Endothelial cell of umbilical vein (primary cell): ENCODE measurements at regions not wholly inside any gene's neighbourhood (a gene's known extent, or its start where the extent isn't known, plus 50 kb on each side); places are given as distances from the start of the nearest gene placed in this dataset.

ENCODE experiments used
- BruUV-seq: library from RNA; stranded (reverse); fragments of 400-500 nt; replicated peaks from 2 replicates; lab custom pipeline; 2021; lab: Mats Ljungman, UMichigan
- CTCF ChIA-PET: fragments of 300-600, 350-600 bp; sonication (Branson Sonifier 250); formaldehyde crosslinking; loops from one replicate; lab custom pipeline; 2021; ENCODE audit warnings: antibody characterized with exemption, inconsistent platforms; lab: Charles Lee
- POLR2A ChIA-PET: fragments of 300-600, 350-600 bp; sonication (Branson Sonifier 250); formaldehyde crosslinking; loops from one replicate; lab custom pipeline; 2021; ENCODE audit warnings: antibody characterized with exemption, inconsistent platforms; lab: Charles Lee
- DNase-seq: peaks from one replicate; pipeline ENCODE4 v3.0.0-alpha.2; 2011; ENCODE audit warnings: low read depth, low spot score
- FAIRE-seq: peaks from 2 replicates; lab custom pipeline; 2011; peaks lifted over from hg19 to GRCh38; lab: Jason Lieb, UNC
- H2AFZ ChIP-seq: 2 replicates; pipeline ENCODE4 v1.6.0; 2012; ENCODE audit warnings: low read depth, low read length, control low read depth, inconsistent platforms
- H3K27ac ChIP-seq: 2 replicates; pipeline ENCODE4 v1.5.1; 2011; ENCODE audit warnings: low read depth, mild to moderate bottlenecking, control low read depth, low read length, moderate library complexity; ENCODE audit not compliant: insufficient read depth
- H3K27me3 ChIP-seq, 2 experiments: 2 replicates each; pipeline versions ENCODE4 v1.6.0 to v1.6.1; 2011; ENCODE audit warnings: low read length in 2 of 2, mixed read lengths in 1 of 2; ENCODE audit not compliant: control insufficient read depth in 2 of 2, insufficient read depth in 2 of 2
- H3K36me3 ChIP-seq, 2 experiments: 2 replicates in 1 of 2; 3 replicates in 1 of 2; pipeline ENCODE4 v1.5.1; 2011; ENCODE audit warnings: low read length in 2 of 2, mild to moderate bottlenecking in 1 of 2, moderate library complexity in 1 of 2; ENCODE audit not compliant: control insufficient read depth in 2 of 2, insufficient read depth in 2 of 2; ENCODE audit errors: extremely low read depth in 1 of 2
- H3K4me1 ChIP-seq: 3 replicates; pipeline ENCODE4 v1.5.1; 2011; ENCODE audit warnings: mild to moderate bottlenecking, low read length; ENCODE audit not compliant: control insufficient read depth, insufficient read depth; ENCODE audit errors: extremely low read depth
- H3K4me2 ChIP-seq: 2 replicates; pipeline ENCODE4 v1.6.1; 2011; ENCODE audit warnings: low read length, control low read depth, mixed read lengths; ENCODE audit not compliant: insufficient read depth
- H3K4me3 ChIP-seq, 3 experiments: fragments of 200-600 bp in 1 of 3; sonication (generic), shearing (Covaris generic) in 1 of 3; replicated peaks in 1 of 3; 2 replicates each; pipeline ENCODE4 v1.5.1; 2011 to 2016; ENCODE audit warnings: control low read depth in 3 of 3, low read length in 3 of 3, mild to moderate bottlenecking in 2 of 3, inconsistent platforms in 1 of 3, low read depth in 1 of 3, moderate library complexity in 1 of 3; ENCODE audit not compliant: insufficient read depth in 1 of 3
- H3K79me2 ChIP-seq: 2 replicates; pipeline ENCODE4 v1.6.0; 2012; ENCODE audit warnings: low read length, inconsistent platforms; ENCODE audit not compliant: control insufficient read depth, insufficient read depth
- H3K9ac ChIP-seq: replicated peaks from 2 replicates; pipeline ENCODE3; 2011; ENCODE audit warnings: low read length, control low read depth; ENCODE audit not compliant: insufficient read depth; ENCODE audit errors: extremely low read depth
- H3K9me1 ChIP-seq: replicated peaks from 3 replicates; pipeline ENCODE4 v1.6.0; 2011; ENCODE audit warnings: mild to moderate bottlenecking, low read length; ENCODE audit not compliant: control insufficient read depth, insufficient read depth; ENCODE audit errors: extremely low read depth
- H3K9me3 ChIP-seq: replicated peaks from 2 replicates; pipeline ENCODE4 v1.5.1; 2012; ENCODE audit warnings: low read length, inconsistent platforms; ENCODE audit not compliant: control insufficient read depth, insufficient read depth
- H4K20me1 ChIP-seq: replicated peaks from 2 replicates; pipeline ENCODE3; 2011; ENCODE audit warnings: mild to moderate bottlenecking, low read length; ENCODE audit not compliant: control insufficient read depth, insufficient read depth; ENCODE audit errors: extremely low read depth
- EZH2 ChIP-seq: IDR thresholded peaks from 2 replicates; pipeline ENCODE4 v1.6.1; 2012; ENCODE audit warnings: borderline replicate concordance, low read depth, mild to moderate bottlenecking, moderate library complexity, low read length, inconsistent platforms; ENCODE audit not compliant: severe bottlenecking
- FOS ChIP-seq: IDR thresholded peaks from 2 replicates; pipeline ENCODE4 v1.6.1; 2011; ENCODE audit warnings: mild to moderate bottlenecking, low read length, moderate library complexity, borderline replicate concordance; ENCODE audit not compliant: insufficient read depth
- GATA2 ChIP-seq: IDR thresholded peaks from 2 replicates; pipeline ENCODE4 v1.7.0; 2011; ENCODE audit warnings: low read depth, mild to moderate bottlenecking, moderate library complexity, mixed read lengths, low read length; ENCODE audit not compliant: insufficient read length, insufficient read depth
- JUN ChIP-seq: IDR thresholded peaks from 2 replicates; pipeline ENCODE4 v1.6.1; 2011; ENCODE audit warnings: borderline replicate concordance, low read depth; ENCODE audit not compliant: insufficient read length, insufficient read depth
- MYC ChIP-seq: IDR thresholded peaks from one replicate; pipeline ENCODE4 v1.6.1; 2011; ENCODE audit warnings: mild to moderate bottlenecking, low read depth, low read length
- POLR2A ChIP-seq: IDR thresholded peaks from 2 replicates; pipeline ENCODE4 v1.6.1; 2012; ENCODE audit warnings: low read depth, mild to moderate bottlenecking, control low read depth, low read length
- POLR2AphosphoS5 ChIP-seq: IDR thresholded peaks from 2 replicates; pipeline ENCODE4 v1.6.1; 2012; ENCODE audit warnings: low read depth, mild to moderate bottlenecking, control low read depth, low read length, moderate library complexity; ENCODE audit not compliant: insufficient read depth
- dilution Hi-C: fragments of 300-500 bp; cut with MboI; formaldehyde crosslinking; loops from one replicate; pipeline ENCODE4 v1.15.0; 2019; ENCODE audit warnings: low sequenced_read_pairs; ENCODE audit not compliant: extremely low pct_ligation_motif_present
- intact Hi-C: fragments of 100-400 bp; cut with micrococcal nuclease; formaldehyde crosslinking; loops from one replicate; pipeline ENCODE4 v1.10.0; 2022
- TF ChIP-seq, protein P1 (sequence below), 2 donors: IDR thresholded peaks; 1 replicate in 1 of 2; 2 replicates in 1 of 2; pipeline ENCODE4 v1.5.1; 2011; ENCODE audit warnings: low read length in 2 of 2, mild to moderate bottlenecking in 2 of 2, moderate library complexity in 2 of 2, control low read depth in 1 of 2, inconsistent platforms in 1 of 2, low read depth in 1 of 2; ENCODE audit not compliant: insufficient read depth in 1 of 2; ENCODE audit errors: extremely low read depth in 1 of 2
- TF ChIP-seq, protein P2 (sequence below): IDR thresholded peaks from 2 replicates; pipeline ENCODE4 v1.6.1; 2011; ENCODE audit not compliant: insufficient read depth, insufficient read length

DNA sequence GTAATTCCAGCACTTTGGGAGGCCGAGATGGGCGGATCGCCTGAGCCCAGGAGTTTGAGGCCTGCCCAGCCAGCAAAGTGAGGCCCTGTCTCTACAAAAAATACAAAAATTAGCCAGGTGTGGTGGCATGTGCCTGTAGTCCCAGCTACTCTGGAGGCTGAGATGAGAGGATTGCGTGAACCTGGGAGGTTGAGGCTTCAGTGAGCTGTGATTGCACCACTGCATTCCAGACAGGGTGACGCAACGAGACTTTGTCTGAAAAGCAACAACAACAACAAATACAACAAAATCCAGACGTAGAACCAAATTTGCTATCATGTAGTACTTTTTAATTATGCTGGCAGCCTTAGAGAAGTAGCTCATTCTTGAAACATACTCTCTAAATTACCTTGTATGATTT lies 277.1 kb downstream of the KLF5 start:
- ChIA-PET CTCF (no interaction called here), POLR2A (no interaction called here)
- no peak overlapping the region for H3K4me3 ChIP-seq
- H3K4me1 ChIP-seq, result peaks cover 7% of the 10 kb centered on the region
- no peaks in the 10 kb centered on the region for H3K27me3 ChIP-seq
- BruUV-seq, result no TSS peak
- H3K79me2 ChIP-seq, result no peaks in the 10 kb centered on the region
- TF ChIP-seq POLR2A (no peak), JUN (no peak), GATA2 (no peak), EZH2 (no peak), FOS (no peak), MYC (no peak), POLR2AphosphoS5 (no peak)
- TF ChIP-seq, protein P1, sequence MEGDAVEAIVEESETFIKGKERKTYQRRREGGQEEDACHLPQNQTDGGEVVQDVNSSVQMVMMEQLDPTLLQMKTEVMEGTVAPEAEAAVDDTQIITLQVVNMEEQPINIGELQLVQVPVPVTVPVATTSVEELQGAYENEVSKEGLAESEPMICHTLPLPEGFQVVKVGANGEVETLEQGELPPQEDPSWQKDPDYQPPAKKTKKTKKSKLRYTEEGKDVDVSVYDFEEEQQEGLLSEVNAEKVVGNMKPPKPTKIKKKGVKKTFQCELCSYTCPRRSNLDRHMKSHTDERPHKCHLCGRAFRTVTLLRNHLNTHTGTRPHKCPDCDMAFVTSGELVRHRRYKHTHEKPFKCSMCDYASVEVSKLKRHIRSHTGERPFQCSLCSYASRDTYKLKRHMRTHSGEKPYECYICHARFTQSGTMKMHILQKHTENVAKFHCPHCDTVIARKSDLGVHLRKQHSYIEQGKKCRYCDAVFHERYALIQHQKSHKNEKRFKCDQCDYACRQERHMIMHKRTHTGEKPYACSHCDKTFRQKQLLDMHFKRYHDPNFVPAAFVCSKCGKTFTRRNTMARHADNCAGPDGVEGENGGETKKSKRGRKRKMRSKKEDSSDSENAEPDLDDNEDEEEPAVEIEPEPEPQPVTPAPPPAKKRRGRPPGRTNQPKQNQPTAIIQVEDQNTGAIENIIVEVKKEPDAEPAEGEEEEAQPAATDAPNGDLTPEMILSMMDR (IDR thresholded peaks at IDR 0.05; ENCODE audit: extremely low read depth in 1 of 2, insufficient read depth in 1 of 2, low read depth in 1 of 2, low read length in 2 of 2), result no peak
- TF ChIP-seq, protein P2, sequence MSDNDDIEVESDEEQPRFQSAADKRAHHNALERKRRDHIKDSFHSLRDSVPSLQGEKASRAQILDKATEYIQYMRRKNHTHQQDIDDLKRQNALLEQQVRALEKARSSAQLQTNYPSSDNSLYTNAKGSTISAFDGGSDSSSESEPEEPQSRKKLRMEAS, result no peak
- intact Hi-C loops (no loop called here), dilution Hi-C loops (no loop called here)
- no peak overlapping the region for H3K4me2 ChIP-seq
- no peaks in the 10 kb centered on the region for H3K36me3 ChIP-seq
- no peak for DNase-seq
- no peak overlapping the region for H3K27ac ChIP-seq
- no peak overlapping the region for H2AFZ ChIP-seq
- no peak overlapping the region for H3K9ac ChIP-seq
- no peaks in the 10 kb centered on the region for H3K9me1 ChIP-seq
- no peak for FAIRE-seq
- H3K9me3 ChIP-seq, result no peaks in the 10 kb centered on the region
- H4K20me1 ChIP-seq, result no peaks in the 10 kb centered on the region
